HCT116 (cell line): ENCODE measurements at regions not wholly inside any gene's neighbourhood (a gene's known extent, or its start where the extent isn't known, plus 50 kb on each side); places are given as distances from the start of the nearest gene placed in this dataset.

Experiments used
- ATAC-seq: fragments of 200-7000 bp; cut with Tn5 transposase; 2 replicates; pipeline ENCODE4 v1.9.1; 2020; ENCODE audit warnings: mild to moderate bottlenecking, moderate library complexity
- BruUV-seq: library from RNA; stranded (reverse); fragments of 400-500 nt; replicated peaks from 2 replicates; lab custom pipeline; 2021; lab: Mats Ljungman, UMichigan
- CTCF ChIA-PET: fragments of 300-600 bp; sonication (Branson Sonifier 250); formaldehyde crosslinking; loops from one replicate; lab custom pipeline; 2021; ENCODE audit warnings: antibody characterized with exemption; lab: Charles Lee
- POLR2A ChIA-PET: fragments of 300-600, 350-600 bp; sonication (Branson Sonifier 250); formaldehyde crosslinking; loops from one replicate; lab custom pipeline; 2021; ENCODE audit warnings: antibody characterized with exemption; lab: Charles Lee
- RAD21 ChIA-PET, 2 experiments: fragments of 300-600 bp; sonication (Branson Sonifier 250); formaldehyde crosslinking; loops; one replicate each; lab custom pipeline; 2023; ENCODE audit warnings: low total read pairs in 2 of 2; ENCODE audit not compliant: uncharacterized antibody in 2 of 2, unreplicated experiment in 2 of 2, low non-redundant PET in 1 of 2; lab: Charles Lee
- DNase-seq: peaks from one replicate; pipeline ENCODE4 v3.0.0-alpha.2; 2010; ENCODE audit warnings: low read depth, low spot score
- H2AFZ ChIP-seq: fragments of 200-600 bp; shearing (Covaris generic), sonication (generic); 2 replicates; pipeline ENCODE4 v1.6.1; 2017; ENCODE audit warnings: low read depth, mixed run types, mixed read lengths, antibody characterized with exemption, low read length; ENCODE audit not compliant: poor library complexity, severe bottlenecking
- H3K27ac ChIP-seq: 2 replicates; pipeline ENCODE4 v1.5.1; 2012; ENCODE audit warnings: low read depth, low read length
- H3K27me3 ChIP-seq: fragments of 200-600 bp; sonication (generic); 2 replicates; pipeline ENCODE4 v1.6.1; 2016; ENCODE audit warnings: mixed run types, low read length, mixed read lengths; ENCODE audit not compliant: insufficient read depth
- H3K36me3 ChIP-seq, 2 experiments: fragments of 200-500 bp in 1 of 2; fragments of 200-600 bp in 1 of 2; sonication (Bioruptor generic) in 1 of 2; sonication (generic) in 1 of 2; 2 replicates each; pipeline versions ENCODE4 v1.5.1 to v1.6.1; 2014 to 2016; ENCODE audit warnings: low read length in 2 of 2, inconsistent platforms in 1 of 2, mixed read lengths in 1 of 2, mixed run types in 1 of 2; ENCODE audit not compliant: insufficient read depth in 2 of 2, control insufficient read depth in 1 of 2
- H3K4me1 ChIP-seq, 2 experiments: fragments of 200-600 bp in 1 of 2; sonication (generic) in 1 of 2; 2 replicates each; pipeline versions ENCODE4 v1.5.1 to v1.6.1; 2012 to 2017; ENCODE audit warnings: low read length in 2 of 2, inconsistent platforms in 1 of 2, mild to moderate bottlenecking in 1 of 2, mixed read lengths in 1 of 2, mixed run types in 1 of 2, moderate library complexity in 1 of 2; ENCODE audit not compliant: insufficient read depth in 2 of 2, control insufficient read depth in 1 of 2
- H3K4me2 ChIP-seq: fragments of 200-600 bp; sonication (generic); 2 replicates; pipeline ENCODE4 v1.6.1; 2017; ENCODE audit warnings: mixed run types, low read length, mixed read lengths
- H3K4me3 ChIP-seq, 2 experiments: fragments of 200-600 bp in 1 of 2; sonication (generic) in 1 of 2; replicated peaks in 1 of 2; 2 replicates each; pipeline ENCODE4 v1.5.1; 2011 to 2016; ENCODE audit warnings: low read length in 2 of 2, control low read depth in 1 of 2, low read depth in 1 of 2, mild to moderate bottlenecking in 1 of 2, mixed read lengths in 1 of 2, mixed run types in 1 of 2
- H3K79me2 ChIP-seq: fragments of 200-600 bp; sonication (generic); 2 replicates; pipeline ENCODE4 v1.6.1; 2017; ENCODE audit warnings: mild to moderate bottlenecking, mixed run types, low read length, moderate library complexity, mixed read lengths; ENCODE audit not compliant: insufficient read depth
- H3K9ac ChIP-seq: fragments of 200-600 bp; sonication (generic); 2 replicates; pipeline ENCODE4 v1.6.1; 2016; ENCODE audit warnings: low read length, mixed read lengths
- H3K9me2 ChIP-seq: fragments of 200-600 bp; sonication (generic), shearing (Covaris generic); 2 replicates; pipeline ENCODE4 v1.6.1; 2017; ENCODE audit warnings: mixed run types, mild to moderate bottlenecking, moderate library complexity; ENCODE audit not compliant: insufficient read depth
- H3K9me3 ChIP-seq, 2 experiments: fragments of 200-500 bp in 1 of 2; fragments of 200-600 bp in 1 of 2; sonication (Bioruptor generic) in 1 of 2; sonication (generic) in 1 of 2; 2 replicates each; pipeline ENCODE4 v1.6.1; 2014 to 2017; ENCODE audit warnings: low read length in 2 of 2, mixed read lengths in 2 of 2, inconsistent platforms in 1 of 2, low read depth in 1 of 2, mild to moderate bottlenecking in 1 of 2, mixed run types in 1 of 2, moderate library complexity in 1 of 2; ENCODE audit not compliant: control insufficient read depth in 1 of 2, insufficient read depth in 1 of 2
- H4K20me1 ChIP-seq: fragments of 200-600 bp; sonication (generic), shearing (Covaris generic); 2 replicates; pipeline ENCODE4 v1.6.1; 2017; ENCODE audit warnings: mixed run types, mild to moderate bottlenecking, moderate library complexity; ENCODE audit not compliant: insufficient read depth
- CBX3 ChIP-seq: IDR thresholded peaks from 2 replicates; pipeline ENCODE4 v1.6.1; 2012; ENCODE audit warnings: low read depth
- CEBPB ChIP-seq: IDR thresholded peaks from 2 replicates; pipeline ENCODE4 v1.6.1; 2012; ENCODE audit warnings: low read depth
- EGR1 ChIP-seq: IDR thresholded peaks from 2 replicates; pipeline ENCODE4 v1.6.1; 2012; ENCODE audit warnings: low read depth
- ELF1 ChIP-seq: IDR thresholded peaks from 2 replicates; pipeline ENCODE4 v1.6.1; 2012; ENCODE audit warnings: low read depth, borderline replicate concordance
- EZH2 ChIP-seq: fragments of 200-600 bp; sonication (generic); IDR thresholded peaks from 2 replicates; pipeline ENCODE4 v1.6.1; 2017; ENCODE audit warnings: antibody characterized with exemption, mixed run types
- FOSL1 ChIP-seq: IDR thresholded peaks from 2 replicates; pipeline ENCODE4 v1.6.1; 2012; ENCODE audit warnings: low read depth
- POLR2A ChIP-seq: IDR thresholded peaks from 2 replicates; pipeline ENCODE4 v1.7.0; 2011; ENCODE audit warnings: borderline replicate concordance; ENCODE audit not compliant: insufficient read depth, insufficient read length; ENCODE audit errors: extremely low read depth
- POLR2AphosphoS5 ChIP-seq: IDR thresholded peaks from 2 replicates; pipeline ENCODE4 v1.6.1; 2011; ENCODE audit warnings: mild to moderate bottlenecking, low read depth, low read length, moderate library complexity
- RAD21 ChIP-seq: IDR thresholded peaks from 2 replicates; pipeline ENCODE4 v1.6.1; 2012; ENCODE audit warnings: low read depth, mild to moderate bottlenecking
- SIN3A ChIP-seq: IDR thresholded peaks from 2 replicates; pipeline ENCODE4 v1.6.1; 2012; ENCODE audit warnings: low read depth
- SP1 ChIP-seq: IDR thresholded peaks from 2 replicates; pipeline ENCODE4 v1.6.1; 2012; ENCODE audit warnings: low read depth
- YY1 ChIP-seq: IDR thresholded peaks from 2 replicates; pipeline ENCODE4 v1.6.1; 2011; ENCODE audit warnings: low read length, low read depth, moderate library complexity, mild to moderate bottlenecking; ENCODE audit not compliant: insufficient replicate concordance; ENCODE audit errors: extremely low read depth
- ZFX ChIP-seq: fragments of 450-650 bp; IDR thresholded peaks from 2 replicates; pipeline ENCODE4 v1.6.1; 2017
- ZNF274 ChIP-seq: fragments of 200-500 bp; sonication (Bioruptor generic); IDR thresholded peaks from 2 replicates; pipeline ENCODE4 v1.6.1; 2014; ENCODE audit warnings: mild to moderate bottlenecking, low read depth, low read length, inconsistent platforms
- intact Hi-C: fragments of 100-400 bp; cut with micrococcal nuclease; formaldehyde crosslinking; loops from 2 replicates; pipeline ENCODE4 v1.10.0; 2022
- TF ChIP-seq, protein P1 (sequence below): IDR thresholded peaks from 2 replicates; pipeline ENCODE4 v1.6.1; 2012
- TF ChIP-seq, protein P2 (sequence below), 3 experiments: fragments of 200-600 bp in 1 of 3; sonication (generic) in 1 of 3; IDR thresholded peaks in 2 of 3; conservative IDR thresholded peaks in 1 of 3; 2 replicates each; pipeline ENCODE4 v1.5.1; 2012 to 2017; ENCODE audit warnings: low read depth in 2 of 3, low read length in 2 of 3, antibody characterized with exemption in 1 of 3, borderline replicate concordance in 1 of 3, control low read depth in 1 of 3, mild to moderate bottlenecking in 1 of 3, mixed read lengths in 1 of 3, mixed run types in 1 of 3, moderate library complexity in 1 of 3; ENCODE audit not compliant: insufficient read depth in 1 of 3
- TF ChIP-seq, protein P3 (sequence below): IDR thresholded peaks from 2 replicates; pipeline ENCODE4 v1.6.1; 2011; ENCODE audit warnings: mild to moderate bottlenecking, low read length, moderate library complexity; ENCODE audit not compliant: insufficient replicate concordance; ENCODE audit errors: extremely low read depth
- TF ChIP-seq, protein P4 (sequence below): IDR thresholded peaks from 2 replicates; pipeline ENCODE4 v1.6.1; 2012

DNA sequence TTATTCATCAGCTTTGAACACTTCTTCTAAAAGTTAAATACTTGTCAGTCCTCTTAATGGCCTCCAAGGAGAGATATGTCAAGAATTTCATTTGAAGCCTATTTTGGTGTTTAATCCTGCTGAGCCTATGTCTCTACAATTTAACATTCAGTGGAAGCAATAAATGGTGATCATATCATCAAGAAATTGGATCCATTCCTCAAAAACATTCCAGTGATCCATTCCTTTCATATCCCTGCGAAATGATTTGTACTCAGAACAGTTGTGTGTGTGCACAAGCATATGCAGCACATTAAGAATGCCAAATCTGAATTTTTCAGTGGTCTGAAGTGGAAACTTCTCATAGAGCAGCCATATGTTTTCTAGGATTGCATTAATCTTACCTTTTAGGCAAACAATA, 373.7 kb upstream of the SYT1 start:
- Histone ChIP-seq H3K27me3 (no peaks in the 10 kb centered on the region), H3K4me1 (no peaks in the 10 kb centered on the region), H2AFZ (no peak overlapping the region), H3K79me2 (no peaks in the 10 kb centered on the region), H3K36me3 (no peaks in the 10 kb centered on the region), H3K9me2 (no peaks in the 10 kb centered on the region), H4K20me1 (no peaks in the 10 kb centered on the region), H3K4me3 (no peak overlapping the region), H3K9ac (no peak overlapping the region), H3K9me3 (no peaks in the 10 kb centered on the region), H3K4me2 (no peak overlapping the region), H3K27ac (no peak overlapping the region)
- ChIA-PET CTCF (interaction anchor here (0.8 kb wide), 1 partner anchor 1057 kb away, joined by 3 read pairs; no protein-coding TSS in a partner anchor), RAD21 (no interaction called here), POLR2A (no interaction called here)
- BruUV-seq: no TSS peak
- ATAC-seq: no peak
- TF ChIP-seq EZH2 (no peak), ZNF274 (no peak), RAD21 (no peak), FOSL1 (no peak), CBX3 (no peak)
- TF ChIP-seq, protein P1, sequence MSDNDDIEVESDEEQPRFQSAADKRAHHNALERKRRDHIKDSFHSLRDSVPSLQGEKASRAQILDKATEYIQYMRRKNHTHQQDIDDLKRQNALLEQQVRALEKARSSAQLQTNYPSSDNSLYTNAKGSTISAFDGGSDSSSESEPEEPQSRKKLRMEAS: no peak
- DNase-seq: no peak
- intact Hi-C loops: no loop called here

DNA sequence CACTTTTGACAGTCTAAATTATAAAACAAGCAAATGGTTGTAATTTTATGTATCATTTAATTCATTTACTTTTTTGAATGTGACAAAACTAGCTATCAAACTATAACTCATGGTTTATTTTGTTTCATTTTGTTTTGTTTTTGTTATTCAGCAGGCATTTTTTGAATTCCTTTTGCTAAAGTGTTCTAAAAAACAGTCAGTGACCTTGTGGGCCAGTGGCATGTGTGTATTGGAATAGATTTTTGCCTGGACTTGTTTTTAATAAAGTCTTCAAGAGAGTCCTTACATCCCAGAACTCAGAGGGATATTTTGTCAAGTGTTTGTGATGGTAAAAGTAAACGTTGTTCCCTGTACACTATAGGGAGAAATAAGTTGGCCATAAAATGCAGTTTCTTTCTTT, 369.7 kb upstream of the SYT1 start:
- DNase-seq (no peak), ATAC-seq (no peak)
- no peaks in the 10 kb centered on the region for H3K9me2 ChIP-seq
- H3K4me2 ChIP-seq: no peak overlapping the region
- no peaks in the 10 kb centered on the region for H3K4me1 ChIP-seq
- no peaks in the 10 kb centered on the region for H3K79me2 ChIP-seq
- intact Hi-C loops: no loop called here
- no TSS peak for BruUV-seq
- no peaks in the 10 kb centered on the region for H4K20me1 ChIP-seq
- no peak overlapping the region for H3K27ac ChIP-seq
- H3K36me3 ChIP-seq: no peaks in the 10 kb centered on the region
- no peak overlapping the region for H3K9ac ChIP-seq
- ChIA-PET CTCF (no interaction called here), POLR2A (no interaction called here), RAD21 (no interaction called here)
- H2AFZ ChIP-seq: no peak overlapping the region
- no peaks in the 10 kb centered on the region for H3K9me3 ChIP-seq
- no peak overlapping the region for H3K4me3 ChIP-seq
- H3K27me3 ChIP-seq: no peaks in the 10 kb centered on the region
- TF ChIP-seq EGR1: no peak
- no peak for TF ChIP-seq FOSL1
- TF ChIP-seq EZH2: no peak
- TF ChIP-seq ELF1: no peak
- TF ChIP-seq, protein P2, sequence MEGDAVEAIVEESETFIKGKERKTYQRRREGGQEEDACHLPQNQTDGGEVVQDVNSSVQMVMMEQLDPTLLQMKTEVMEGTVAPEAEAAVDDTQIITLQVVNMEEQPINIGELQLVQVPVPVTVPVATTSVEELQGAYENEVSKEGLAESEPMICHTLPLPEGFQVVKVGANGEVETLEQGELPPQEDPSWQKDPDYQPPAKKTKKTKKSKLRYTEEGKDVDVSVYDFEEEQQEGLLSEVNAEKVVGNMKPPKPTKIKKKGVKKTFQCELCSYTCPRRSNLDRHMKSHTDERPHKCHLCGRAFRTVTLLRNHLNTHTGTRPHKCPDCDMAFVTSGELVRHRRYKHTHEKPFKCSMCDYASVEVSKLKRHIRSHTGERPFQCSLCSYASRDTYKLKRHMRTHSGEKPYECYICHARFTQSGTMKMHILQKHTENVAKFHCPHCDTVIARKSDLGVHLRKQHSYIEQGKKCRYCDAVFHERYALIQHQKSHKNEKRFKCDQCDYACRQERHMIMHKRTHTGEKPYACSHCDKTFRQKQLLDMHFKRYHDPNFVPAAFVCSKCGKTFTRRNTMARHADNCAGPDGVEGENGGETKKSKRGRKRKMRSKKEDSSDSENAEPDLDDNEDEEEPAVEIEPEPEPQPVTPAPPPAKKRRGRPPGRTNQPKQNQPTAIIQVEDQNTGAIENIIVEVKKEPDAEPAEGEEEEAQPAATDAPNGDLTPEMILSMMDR (IDR thresholded peaks at IDR 0.05 in 2 of 3, conservative IDR thresholded peaks at IDR 0.05 in 1 of 3; ENCODE audit: borderline replicate concordance in 1 of 3, insufficient read depth in 1 of 3, low read depth in 2 of 3, low read length in 2 of 3): no peak
- TF ChIP-seq ZNF274: no peak
- TF ChIP-seq RAD21: no peak
- no peak for TF ChIP-seq POLR2AphosphoS5
- no peak for TF ChIP-seq SP1
- TF ChIP-seq ZFX: no peak
- no peak for TF ChIP-seq SIN3A
- TF ChIP-seq POLR2A: no peak
- TF ChIP-seq, protein P3, sequence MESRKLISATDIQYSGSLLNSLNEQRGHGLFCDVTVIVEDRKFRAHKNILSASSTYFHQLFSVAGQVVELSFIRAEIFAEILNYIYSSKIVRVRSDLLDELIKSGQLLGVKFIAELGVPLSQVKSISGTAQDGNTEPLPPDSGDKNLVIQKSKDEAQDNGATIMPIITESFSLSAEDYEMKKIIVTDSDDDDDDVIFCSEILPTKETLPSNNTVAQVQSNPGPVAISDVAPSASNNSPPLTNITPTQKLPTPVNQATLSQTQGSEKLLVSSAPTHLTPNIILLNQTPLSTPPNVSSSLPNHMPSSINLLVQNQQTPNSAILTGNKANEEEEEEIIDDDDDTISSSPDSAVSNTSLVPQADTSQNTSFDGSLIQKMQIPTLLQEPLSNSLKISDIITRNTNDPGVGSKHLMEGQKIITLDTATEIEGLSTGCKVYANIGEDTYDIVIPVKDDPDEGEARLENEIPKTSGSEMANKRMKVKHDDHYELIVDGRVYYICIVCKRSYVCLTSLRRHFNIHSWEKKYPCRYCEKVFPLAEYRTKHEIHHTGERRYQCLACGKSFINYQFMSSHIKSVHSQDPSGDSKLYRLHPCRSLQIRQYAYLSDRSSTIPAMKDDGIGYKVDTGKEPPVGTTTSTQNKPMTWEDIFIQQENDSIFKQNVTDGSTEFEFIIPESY: no peak
- TF ChIP-seq YY1: no peak
- TF ChIP-seq CEBPB: no peak
- TF ChIP-seq, protein P4, sequence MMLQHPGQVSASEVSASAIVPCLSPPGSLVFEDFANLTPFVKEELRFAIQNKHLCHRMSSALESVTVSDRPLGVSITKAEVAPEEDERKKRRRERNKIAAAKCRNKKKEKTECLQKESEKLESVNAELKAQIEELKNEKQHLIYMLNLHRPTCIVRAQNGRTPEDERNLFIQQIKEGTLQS: no peak
- TF ChIP-seq, protein P1: no peak
